ENCODE measurements at regions not wholly inside any gene's neighbourhood (a gene's known extent, or its start where the extent isn't known, plus 50 kb on each side); places are given as distances from the start of the nearest gene placed in this dataset.
"Not testable (repeated sequence)": the region's sequence is repeated elsewhere in the genome, so short reads cannot be mapped to it uniquely, and the experiment has no call there.

DNA sequence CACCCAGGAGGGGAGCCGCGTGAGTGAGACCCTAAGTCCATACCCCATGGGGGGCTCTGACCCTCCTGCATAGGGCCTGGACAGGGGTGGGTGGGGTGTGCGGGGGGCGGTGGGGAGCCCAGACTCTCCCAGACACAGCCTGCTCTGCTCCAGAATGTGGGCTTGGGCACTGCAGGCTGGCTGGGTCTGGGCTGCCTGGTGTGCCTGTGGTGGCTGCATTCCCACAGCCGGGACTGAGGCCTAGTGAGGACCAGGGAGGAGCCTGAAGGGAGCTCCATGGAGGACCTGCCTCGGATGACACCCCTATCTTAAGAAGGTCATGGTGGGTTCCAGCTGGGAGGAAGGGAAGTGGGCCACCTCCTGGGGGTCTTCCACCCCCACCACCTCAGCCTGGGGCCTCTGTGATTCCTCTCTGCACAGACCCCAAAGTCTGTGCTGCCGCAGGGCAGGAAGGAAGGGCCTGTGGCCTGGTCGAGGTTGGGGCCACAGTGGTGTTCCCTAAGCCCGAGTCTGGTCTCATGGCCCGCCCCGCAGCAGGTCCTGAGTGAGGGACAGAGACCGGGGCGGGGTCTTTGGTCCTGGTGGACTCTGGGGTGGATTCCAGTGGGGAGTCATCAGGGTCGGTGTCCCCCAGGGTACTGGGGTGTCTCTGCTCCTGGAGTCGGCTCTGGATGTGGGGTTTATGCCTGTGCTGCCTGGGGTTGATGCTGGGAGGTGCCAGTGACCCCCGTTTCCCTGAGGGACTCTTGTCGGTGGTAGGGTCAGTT lies 392.3 kb downstream of the TMEM121 start:
- DNase-seq (ENCODE audit: low spot score): no peak

DNA sequence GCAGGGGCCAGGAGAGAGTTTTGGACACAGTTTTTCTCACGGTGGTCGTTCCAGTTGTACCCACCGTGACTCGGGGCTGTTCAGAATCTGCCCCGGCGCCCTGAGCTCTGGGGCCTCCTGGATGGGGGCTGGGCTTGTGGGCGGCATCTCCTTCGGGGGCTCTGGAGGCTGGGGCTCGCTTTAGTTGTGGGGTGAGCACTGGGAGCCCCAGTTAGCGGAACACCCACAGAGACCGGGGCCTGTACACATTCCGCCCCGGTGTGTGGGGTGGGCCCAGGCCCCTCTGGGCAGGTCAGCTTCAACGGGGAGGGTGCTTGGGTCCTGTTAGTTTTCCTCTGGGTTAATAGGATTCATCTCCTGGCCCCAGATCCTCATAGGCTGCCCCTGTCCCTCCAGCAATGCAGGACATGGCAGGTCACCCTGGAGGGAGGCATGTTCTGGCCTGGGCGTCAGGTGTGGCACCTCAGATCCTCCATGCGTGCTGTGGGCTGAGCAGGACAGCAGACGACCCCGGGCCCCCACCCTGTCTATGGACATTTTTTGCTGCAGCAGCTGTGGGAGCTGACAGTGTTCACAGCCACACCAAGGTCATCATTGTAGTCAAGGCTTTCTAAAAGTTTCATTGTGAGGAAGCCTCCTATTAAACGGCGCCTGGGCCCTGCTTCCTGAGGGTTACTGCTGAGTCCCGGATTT lies 393.2 kb downstream of the TMEM121 start:
- no peak for DNase-seq (ENCODE audit: low spot score)

DNA sequence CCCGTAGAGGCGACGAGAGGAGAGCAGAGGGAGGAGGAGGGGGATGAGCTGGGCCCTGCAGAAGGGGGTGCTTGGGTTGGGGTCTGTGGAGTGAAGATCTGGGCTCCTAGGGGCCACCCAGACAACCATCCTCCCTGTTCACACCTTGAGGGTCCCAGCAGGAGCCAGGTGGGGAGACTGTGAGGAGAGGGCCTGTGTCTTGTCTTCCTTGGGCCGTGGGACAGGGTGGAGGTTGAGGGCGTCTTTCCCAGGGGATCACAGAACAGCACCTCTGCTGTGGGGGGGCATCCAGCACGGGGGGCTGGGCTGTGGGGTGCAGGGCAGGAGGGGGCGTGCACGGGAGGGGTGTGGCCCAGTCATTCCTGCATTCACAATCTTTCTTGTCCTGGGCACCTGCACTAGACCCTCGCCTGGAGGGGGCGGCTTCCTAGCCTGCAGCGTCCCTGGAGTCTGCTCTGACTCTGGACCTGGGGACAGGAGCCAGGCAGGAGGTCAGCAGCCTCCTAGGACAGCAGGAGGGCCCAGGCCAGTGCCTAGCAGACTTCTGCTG lies 393.8 kb downstream of the TMEM121 start:
- DNase-seq (ENCODE audit: low spot score): not testable (repeated sequence)

DNA sequence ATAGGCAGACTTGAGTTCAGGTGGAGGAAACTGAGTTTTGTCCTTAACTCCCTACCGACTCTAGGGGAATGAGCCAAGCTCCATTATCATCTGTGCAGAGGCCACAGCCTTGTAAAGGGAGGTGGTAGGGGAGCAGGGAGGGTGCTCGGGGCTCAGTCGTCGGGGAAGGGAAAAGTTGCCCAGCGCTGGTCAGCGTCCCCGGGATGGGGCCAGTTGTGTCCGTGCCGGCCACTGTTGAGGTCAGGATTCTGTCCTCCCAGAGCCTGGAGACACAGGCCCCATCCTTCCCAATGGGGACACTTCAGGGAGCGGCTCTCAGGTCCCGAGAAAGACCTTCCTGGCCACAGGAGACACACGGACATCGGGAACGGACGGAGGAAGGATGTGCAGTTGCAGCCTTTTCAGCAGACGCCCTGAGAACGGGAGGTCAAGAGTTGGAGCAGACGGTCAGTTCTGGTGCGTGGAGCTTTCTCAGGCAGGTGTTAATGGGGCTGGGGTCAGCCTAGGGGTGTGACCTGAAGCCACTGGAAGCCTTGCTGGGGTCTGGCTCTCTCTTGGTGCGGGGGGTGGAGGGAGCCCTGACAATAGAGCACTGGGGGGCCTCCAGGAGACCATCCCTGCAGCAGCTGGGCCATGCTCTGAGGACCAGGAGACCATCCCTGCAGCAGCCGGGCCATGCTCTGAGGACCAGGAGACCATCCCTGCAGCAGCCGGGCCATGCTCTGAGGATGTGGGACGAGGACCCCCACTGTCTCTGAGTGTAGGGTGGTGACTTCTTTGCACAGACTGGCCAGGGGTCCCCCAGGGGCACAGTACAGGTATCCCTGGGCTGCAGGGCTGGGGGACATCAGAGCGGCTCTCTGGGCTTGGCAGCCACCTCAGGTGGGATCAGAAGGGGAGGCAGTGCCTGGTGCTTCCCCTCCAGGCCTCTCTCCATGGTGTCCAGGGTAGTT lies 394.7 kb downstream of the TMEM121 start:
- not testable (repeated sequence) for DNase-seq (ENCODE audit: low spot score)

DNA sequence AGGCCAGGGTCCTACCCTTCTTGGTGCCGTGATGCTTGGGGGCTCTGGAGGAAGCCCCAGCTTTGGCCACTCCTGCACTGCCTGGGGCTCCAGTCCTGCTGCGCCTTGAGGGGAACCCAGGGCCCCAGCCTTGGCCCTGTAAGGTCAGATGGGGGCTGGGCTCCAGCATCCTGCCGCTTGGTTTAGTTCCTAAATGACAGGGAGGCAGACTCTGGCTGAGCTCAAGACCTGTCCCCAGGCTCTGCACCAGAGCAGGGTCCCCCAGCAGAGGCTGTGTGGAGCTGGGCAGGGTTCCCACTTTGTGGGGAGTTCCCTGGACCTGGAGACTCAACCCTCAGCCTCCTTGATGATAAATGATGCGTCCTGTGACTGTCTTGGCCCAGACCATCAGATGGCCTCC lies 395.4 kb downstream of the TMEM121 start:
- not testable (repeated sequence) for DNase-seq (ENCODE audit: low spot score)

DNA sequence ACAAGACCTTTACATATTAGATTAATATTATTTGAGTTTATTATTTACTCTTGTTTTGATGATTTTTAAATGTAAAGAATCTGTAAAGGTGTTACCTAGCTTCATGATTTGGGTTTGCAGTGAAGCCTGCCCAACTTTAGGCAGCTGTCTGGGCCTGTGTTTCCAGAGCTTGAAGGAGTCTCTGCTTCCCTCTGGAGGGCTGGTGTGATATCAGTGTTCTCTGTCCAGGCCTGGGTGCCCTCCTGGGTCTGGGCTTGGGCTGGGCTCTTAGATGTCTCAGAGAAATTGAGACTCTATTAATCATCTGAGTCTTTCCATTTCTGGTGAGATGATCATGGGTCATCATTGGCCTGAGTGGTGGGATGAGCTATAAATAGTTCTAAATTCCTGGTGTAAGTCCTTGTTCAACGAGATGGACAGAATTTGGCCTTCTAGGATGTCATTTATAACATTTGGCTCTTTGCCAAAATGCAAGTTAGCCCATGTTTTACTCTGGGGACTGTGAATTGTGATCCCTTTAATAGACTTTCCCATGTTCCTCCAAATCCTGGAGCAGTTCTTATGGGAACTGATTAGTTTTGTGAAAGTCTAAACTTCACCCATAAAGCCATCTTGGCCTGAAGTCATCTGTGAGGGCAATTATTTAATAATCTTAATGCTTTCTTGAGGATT lies 397.3 kb downstream of the TMEM121 start:
- DNase-seq (ENCODE audit: low spot score): peak; percentile 9

DNA sequence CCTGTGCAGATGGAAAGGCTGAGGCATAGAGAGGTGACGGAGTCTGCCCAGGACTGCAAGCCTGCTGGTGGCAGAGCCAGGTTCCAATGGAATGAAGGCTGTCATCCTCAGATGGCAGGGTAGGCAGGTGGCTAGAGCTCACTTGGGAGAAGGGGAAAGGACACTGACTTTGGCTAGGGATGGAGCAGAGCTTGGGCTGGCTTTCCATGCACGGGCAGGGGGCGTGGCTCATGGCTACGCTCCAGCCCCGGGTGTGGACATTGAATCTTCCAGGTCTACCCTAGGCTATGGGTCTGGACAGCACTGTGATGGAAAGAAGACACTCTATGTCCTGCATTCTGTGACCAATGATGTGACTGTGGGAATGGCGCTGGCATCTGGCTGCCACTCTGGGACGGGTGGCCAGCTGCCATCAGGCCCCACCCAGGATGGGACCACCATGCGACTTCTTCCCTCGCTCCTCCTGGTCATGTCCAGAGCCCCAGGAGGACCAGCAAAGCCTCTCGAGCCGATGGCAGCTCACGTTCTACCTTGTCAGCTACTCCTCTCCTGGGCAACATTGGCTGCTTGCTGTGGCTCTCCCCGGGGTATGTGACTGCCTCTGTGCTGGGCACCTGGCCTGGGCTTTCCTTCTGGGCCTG lies 398.7 kb downstream of the TMEM121 start:
- DNase-seq (ENCODE audit: low spot score): no peak

DNA sequence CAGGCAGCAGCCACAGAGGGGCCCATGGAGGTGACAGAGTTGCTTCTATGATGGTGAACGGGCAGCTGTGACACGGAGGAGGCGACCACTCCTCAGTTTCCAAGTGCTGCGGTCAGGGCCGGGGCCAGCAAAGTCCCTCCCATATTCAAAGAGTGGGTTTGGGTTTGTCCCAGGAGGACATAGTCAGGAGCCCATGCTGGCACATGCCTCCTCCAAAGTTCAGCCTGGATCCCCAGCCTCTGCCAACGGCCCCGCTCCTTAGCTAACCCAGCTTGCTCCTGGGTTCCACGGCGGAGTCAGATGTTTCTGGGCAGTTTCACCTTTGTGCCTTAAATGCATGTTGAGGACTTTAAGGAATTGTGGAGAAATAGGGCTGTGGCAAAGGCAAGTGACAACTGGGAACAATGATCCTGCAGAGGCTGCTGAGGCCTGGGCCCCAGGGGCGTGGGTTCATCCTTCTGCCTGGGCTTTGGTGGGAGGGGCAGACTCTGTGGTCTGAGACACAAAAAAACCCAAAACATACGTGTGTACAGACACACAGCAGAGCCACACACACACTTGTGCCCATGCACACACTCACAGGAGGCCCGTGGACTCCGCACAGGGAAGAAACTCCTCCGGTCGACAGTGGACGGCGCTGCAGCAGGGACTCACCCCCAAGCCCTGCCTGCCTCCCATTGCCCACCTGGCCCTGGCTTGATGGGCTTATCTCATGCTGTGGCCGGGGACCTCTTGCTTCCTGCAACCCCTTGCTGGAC lies 399.4 kb downstream of the TMEM121 start:
- DNase-seq (ENCODE audit: low spot score): no peak

DNA sequence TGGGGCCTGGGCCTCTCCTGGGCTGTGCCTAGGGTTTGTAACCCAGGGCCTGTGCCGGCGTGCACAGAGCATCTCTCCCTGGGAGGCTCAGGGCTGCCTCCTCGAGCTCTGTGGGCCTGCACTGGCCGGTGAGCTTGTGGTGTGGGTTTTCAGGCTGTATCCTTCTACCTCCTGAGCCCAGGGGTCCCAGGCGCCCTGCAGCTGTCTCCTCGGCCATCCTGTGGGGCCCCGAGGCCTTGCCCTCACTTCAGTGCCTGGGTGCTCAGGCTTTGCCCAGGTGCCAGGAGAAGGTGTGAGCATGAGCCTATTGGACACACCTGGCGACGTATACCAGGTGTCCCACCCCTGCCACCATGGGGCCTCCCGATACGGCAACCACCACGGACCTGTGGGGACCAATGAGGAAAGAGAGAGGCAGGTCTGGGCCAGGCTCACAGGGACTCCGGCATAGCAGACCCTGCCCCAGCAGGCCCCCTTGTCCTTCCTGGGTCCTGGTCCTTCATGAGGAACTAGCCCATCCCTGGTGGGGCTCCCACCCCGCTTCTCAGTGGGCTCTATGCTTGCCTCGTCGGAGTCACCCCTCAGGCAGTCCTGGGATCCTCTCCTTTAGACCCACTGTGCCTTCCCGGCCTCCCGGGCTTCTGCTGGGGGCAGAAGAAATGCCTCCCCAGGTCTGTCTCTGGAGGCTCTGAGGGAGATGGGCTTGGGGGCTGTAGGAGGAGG lies 400.2 kb downstream of the TMEM121 start:
- DNase-seq (ENCODE audit: low spot score): no peak

DNA sequence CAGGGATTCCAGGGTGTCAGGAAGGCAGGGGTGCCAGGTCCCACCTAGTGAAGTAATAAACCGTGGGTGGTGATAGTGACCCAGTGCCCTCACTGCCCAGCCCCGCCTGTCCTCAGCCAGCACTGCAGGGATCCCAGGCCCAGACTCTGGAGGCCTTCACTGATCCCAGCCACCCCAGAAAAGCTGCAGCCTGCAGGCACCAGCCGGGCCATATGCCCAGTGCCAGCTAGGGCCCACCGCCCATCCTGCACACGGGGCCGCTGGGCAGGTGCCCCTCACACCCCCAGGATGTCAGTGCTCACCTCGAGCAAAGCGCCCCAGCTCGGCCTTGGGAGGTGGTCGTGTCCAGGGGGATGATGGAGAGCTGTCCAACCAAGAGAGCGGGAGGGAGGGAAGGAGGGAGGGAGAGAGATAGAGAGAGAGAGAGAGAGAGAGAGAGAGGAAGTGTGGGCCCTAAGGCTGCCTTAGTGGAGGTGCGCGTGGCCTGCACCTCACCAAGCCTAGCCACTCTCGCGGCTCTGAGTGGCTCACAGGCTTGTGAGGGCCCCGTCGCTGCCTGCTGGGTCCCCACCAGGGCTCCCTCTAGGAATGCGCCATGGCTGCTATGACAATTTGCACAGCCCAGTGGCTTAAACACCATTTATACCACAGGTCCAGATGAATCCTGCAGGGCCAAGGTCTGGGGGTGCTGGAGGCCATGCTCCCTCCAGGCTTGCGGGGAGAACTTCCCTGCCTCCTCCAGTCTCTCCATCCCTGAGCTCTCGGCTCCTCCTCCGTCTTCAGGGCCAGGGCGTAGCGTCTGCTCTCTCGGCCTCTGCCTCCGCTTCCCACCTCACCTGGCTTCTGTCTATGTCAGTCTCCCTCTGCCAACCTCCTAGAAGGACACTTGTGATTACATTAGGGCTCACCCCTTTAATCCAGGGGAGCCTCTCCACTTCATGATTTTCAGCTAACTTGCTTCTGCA lies 401.0 kb downstream of the TMEM121 start:
- no peak for DNase-seq (ENCODE audit: low spot score)

DNA sequence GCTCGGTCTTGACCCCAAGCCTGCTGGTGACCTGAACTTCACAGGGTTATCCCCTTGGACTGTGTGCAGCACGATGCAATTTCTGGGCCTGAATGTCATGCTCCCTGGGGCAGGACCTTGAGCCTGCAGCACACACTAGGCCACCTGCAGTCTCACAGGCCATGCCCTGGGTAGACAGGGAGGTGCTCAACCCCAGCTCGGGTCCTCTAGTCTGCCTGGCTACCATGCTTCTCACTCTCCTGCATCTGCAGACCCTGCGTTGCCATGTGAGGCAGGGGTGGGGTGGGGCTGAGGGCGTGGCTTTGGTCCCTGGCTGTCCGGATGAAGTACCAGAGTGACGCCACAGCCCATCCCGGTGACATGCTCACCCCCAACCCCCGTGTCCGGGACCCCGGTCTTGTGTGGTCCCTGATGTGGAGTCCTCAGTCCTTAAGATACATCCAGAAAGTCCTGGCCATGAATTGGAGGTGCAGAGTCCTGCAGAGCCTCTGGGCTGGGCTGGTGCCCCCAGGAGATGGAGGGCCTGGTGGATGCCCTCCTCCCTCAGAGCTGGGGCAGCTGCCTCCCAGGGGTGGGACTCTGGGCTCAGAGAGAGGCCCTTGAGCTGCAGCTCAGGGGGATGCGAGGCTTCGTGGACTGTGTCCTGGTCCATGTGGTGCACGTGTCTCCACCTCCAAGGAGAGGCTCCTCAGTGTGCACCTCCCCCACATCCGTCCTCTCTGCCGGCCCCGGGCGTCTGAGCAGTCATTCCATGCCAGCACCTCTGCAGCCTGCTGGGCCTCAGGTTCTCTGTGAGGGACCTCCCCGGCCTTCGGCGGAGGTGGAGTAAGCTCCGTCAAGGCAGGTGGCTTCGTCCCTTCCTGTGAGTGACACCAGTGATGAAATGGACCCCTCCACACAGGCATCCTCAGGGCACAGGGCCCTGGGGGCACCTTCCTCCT lies 402.1 kb downstream of the TMEM121 start:
- DNase-seq (ENCODE audit: low spot score): not testable (repeated sequence)

DNA sequence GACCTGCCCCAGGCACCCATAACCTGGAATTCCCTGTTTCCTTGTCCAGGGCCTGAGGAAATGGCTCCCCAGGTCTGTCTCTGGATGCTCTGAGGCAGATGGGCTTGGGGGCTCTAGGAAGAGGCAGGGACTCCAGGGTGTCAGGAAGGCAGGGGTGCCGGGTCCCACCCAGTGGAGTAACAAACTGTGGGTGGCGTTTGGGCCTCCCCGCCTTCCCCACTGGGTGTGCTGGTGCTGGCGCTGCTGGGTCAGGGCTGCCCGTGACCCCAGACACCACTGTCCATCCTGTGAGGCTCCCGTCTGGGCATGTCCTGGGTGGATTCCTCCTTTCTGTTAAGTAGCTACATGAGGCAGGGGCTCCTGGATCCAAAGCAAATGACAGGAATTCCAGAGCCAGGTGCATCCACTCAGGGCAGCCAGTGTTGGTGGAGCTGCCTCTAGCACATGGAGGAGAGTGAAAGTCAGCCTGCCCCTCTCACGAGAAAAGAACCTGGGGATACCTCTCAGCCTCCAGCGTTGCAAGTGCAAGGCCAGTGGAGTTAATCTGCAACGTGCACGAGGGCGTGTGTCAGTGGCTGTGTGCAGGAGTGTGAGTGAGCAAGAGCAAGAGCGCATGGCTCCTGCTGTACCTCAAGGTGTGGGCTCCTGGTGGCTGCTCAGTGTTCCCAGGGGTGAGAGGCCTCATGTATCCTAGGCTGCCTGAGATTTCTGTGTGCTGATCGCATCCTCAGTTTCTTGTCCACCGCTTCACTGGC lies 403.1 kb downstream of the TMEM121 start:
- no peak for DNase-seq (ENCODE audit: low spot score)

DNA sequence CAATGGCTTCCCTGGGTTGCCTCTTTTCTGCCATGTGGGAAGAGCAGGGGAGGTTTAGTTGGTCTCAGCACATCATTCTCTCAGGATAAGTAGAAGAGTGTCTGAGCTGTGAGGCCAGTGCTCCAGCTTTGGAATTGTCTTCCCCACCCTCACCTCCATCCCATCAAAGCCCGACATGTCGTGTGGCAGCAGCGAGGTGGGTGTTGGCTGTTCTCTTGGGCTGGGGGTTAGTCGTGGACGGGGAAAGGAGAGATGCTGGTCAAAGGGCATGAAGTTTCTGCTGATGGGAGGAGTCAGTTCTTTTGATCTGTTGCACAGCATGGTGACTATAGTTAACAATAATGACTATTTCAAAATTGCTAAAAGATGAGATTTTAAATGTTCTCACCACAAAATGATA lies 404.2 kb downstream of the TMEM121 start:
- no peak for DNase-seq (ENCODE audit: low spot score)

DNA sequence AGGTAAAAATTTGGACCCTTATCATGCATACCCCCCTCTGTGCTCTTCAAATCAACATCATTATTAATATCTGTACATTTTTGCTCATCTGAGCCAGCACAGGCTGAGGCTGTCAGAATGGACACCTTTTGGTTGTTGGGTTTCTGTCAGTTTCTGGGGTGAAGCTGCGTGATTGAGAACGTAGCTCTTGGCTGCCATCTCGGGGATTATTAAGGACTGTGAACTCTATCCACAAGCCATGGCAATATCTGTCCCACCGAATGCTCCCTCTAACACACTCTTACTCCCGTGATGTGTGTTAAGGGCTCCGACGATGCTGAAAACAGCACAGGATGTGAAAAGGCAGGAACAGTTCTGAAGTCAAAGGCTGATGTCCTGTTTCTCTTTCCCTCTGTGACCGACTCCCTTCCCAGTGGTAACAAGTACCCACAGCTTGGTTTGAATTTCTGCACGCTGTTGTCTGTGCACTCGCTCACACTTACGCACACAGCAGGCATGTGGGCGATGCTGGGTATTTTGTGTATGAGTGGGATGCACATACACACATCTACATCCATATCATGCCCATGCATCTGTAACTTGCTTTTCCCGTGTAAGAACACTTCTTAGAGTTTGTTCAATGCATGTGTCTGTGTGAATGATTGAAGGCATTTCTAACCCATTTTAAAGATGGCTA lies 405.6 kb downstream of the TMEM121 start:
- DNase-seq (ENCODE audit: low spot score): no peak

DNA sequence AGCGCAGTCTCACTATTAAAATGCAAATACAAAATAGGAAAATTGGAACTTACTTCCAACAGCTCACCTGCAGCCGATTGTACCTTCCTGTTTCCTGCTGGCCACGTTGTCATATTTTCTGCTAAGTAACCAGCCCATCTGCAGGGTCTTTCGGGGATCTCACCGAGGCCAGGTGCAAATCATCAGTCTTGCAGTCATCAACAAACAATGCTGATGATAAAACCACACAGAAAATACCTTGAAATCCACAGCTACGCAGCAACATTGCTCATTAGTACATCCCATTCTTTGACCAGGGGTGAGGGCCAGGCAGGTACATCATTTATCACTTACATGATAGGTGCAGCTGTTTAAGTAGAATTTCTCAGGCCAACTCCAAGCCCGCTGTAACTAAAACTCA lies 406.9 kb downstream of the TMEM121 start:
- no peak for DNase-seq (ENCODE audit: low spot score)

DNA sequence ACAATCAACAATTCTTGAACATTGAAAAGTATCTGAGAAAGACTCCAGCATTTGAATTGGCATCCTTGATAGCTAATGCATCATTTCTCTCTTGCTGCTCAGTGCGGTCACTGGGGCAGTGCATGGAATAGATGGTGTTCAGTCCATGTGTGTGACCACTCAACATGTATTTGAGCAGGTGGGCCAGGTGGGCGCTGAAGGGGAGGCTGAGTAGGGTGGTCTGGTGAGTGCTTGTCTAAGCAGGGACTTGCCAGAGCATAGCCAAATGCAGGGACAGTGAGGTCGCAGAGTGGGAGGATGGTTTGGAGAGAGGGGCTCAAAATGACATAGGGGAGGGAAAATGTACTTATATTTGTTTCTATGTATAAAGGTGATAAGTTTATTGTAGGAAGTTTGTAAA lies 409.0 kb downstream of the TMEM121 start:
- no peak for DNase-seq (ENCODE audit: low spot score)
